ENCODE measurements at regions not wholly inside any gene's neighbourhood (a gene's known extent, or its start where the extent isn't known, plus 50 kb on each side); places are given as distances from the start of the nearest gene placed in this dataset.

- CTCF ChIA-PET, result no interaction called here
- no peaks in the 10 kb centered on the region for H3K27me3 Mint-ChIP-seq
- no peaks in the 10 kb centered on the region for H3K4me1 Mint-ChIP-seq
- H3K36me3 Mint-ChIP-seq (ENCODE audit: low read depth), result no peaks in the 10 kb centered on the region
- POLR2A ChIA-PET, result no interaction called here
- no peak overlapping the region for H3K27ac Mint-ChIP-seq
- no peak for DNase-seq
- no peaks in the 10 kb centered on the region for H3K9me3 Mint-ChIP-seq
- H3K4me3 Mint-ChIP-seq, result no peak overlapping the region
Measured at GRCh38 chr20:55776176-55776575, 229.1 kb downstream of the CBLN4 start.

GRCh38 chr20:55774628-55775027 is 230.7 kb downstream of the CBLN4 start:
- DNase-seq, result no peak
- Mint-ChIP-seq H3K4me3 (no peak overlapping the region), H3K36me3 (ENCODE audit: low read depth) (no peaks in the 10 kb centered on the region), H3K9me3 (no peaks in the 10 kb centered on the region), H3K27me3 (no peaks in the 10 kb centered on the region), H3K27ac (no peak overlapping the region), H3K4me1 (no peaks in the 10 kb centered on the region)
- CTCF ChIA-PET, result no interaction called here
- POLR2A ChIA-PET, result no interaction called here

GRCh38 chr20:55761797-55762196 is 243.5 kb downstream of the CBLN4 start:
- no peaks in the 10 kb centered on the region for H3K27me3 Mint-ChIP-seq
- H3K36me3 Mint-ChIP-seq (ENCODE audit: low read depth), result no peaks in the 10 kb centered on the region
- CTCF ChIA-PET, result no interaction called here
- no peak overlapping the region for H3K4me3 Mint-ChIP-seq
- no peak for DNase-seq
- no peaks in the 10 kb centered on the region for H3K4me1 Mint-ChIP-seq
- peaks cover 21% of the 10 kb centered on the region for H3K9me3 Mint-ChIP-seq
- no peak overlapping the region for H3K27ac Mint-ChIP-seq
- POLR2A ChIA-PET, result no interaction called here

- no peaks in the 10 kb centered on the region for H3K27me3 Mint-ChIP-seq
- H3K9me3 Mint-ChIP-seq, result peaks cover 16% of the 10 kb centered on the region
- H3K36me3 Mint-ChIP-seq (ENCODE audit: low read depth), result no peaks in the 10 kb centered on the region
- DNase-seq, result no peak
- CTCF ChIA-PET, result no interaction called here
- H3K4me3 Mint-ChIP-seq, result no peak overlapping the region
- POLR2A ChIA-PET, result no interaction called here
- no peak overlapping the region for H3K27ac Mint-ChIP-seq
- no peaks in the 10 kb centered on the region for H3K4me1 Mint-ChIP-seq
Measured at GRCh38 chr20:55761100-55761499, 244.2 kb downstream of the CBLN4 start.

- no peak overlapping the region for H3K4me3 Mint-ChIP-seq
- no peak overlapping the region for H3K27ac Mint-ChIP-seq
- H3K9me3 Mint-ChIP-seq, result peaks cover 14% of the 10 kb centered on the region
- CTCF ChIA-PET, result no interaction called here
- no peaks in the 10 kb centered on the region for H3K36me3 Mint-ChIP-seq (ENCODE audit: low read depth)
- no peaks in the 10 kb centered on the region for H3K27me3 Mint-ChIP-seq
- POLR2A ChIA-PET, result no interaction called here
- DNase-seq, result no peak
- H3K4me1 Mint-ChIP-seq, result no peaks in the 10 kb centered on the region
Measured at GRCh38 chr20:55760586-55760985, 244.7 kb downstream of the CBLN4 start.

- no peak overlapping the region for H3K4me3 Mint-ChIP-seq
- ChIA-PET POLR2A (no interaction called here), CTCF (no interaction called here)
- H3K27me3 Mint-ChIP-seq, result no peaks in the 10 kb centered on the region
- DNase-seq, result no peak
- no peaks in the 10 kb centered on the region for H3K9me3 Mint-ChIP-seq
- H3K4me1 Mint-ChIP-seq, result no peaks in the 10 kb centered on the region
- H3K36me3 Mint-ChIP-seq (ENCODE audit: low read depth), result no peaks in the 10 kb centered on the region
- no peak overlapping the region for H3K27ac Mint-ChIP-seq
Measured at GRCh38 chr20:55755861-55756260, 249.5 kb downstream of the CBLN4 start.

GRCh38 chr20:55755411-55755810 is 249.9 kb downstream of the CBLN4 start:
- ChIA-PET CTCF (interaction anchor here (0.6 kb wide), 1 partner anchor 22 kb away, joined by 3 read pairs; no protein-coding TSS in a partner anchor), POLR2A (no interaction called here)
- Mint-ChIP-seq H3K4me1 (no peaks in the 10 kb centered on the region), H3K27ac (no peak overlapping the region), H3K27me3 (no peaks in the 10 kb centered on the region), H3K4me3 (no peak overlapping the region), H3K36me3 (ENCODE audit: low read depth) (no peaks in the 10 kb centered on the region), H3K9me3 (no peaks in the 10 kb centered on the region)
- DNase-seq, result no peak

- ChIA-PET POLR2A (no interaction called here), CTCF (no interaction called here)
- no peak for DNase-seq
- Mint-ChIP-seq H3K27ac (no peak overlapping the region), H3K27me3 (no peaks in the 10 kb centered on the region), H3K36me3 (ENCODE audit: low read depth) (no peaks in the 10 kb centered on the region), H3K4me3 (no peak overlapping the region), H3K9me3 (peaks cover 7% of the 10 kb centered on the region), H3K4me1 (no peaks in the 10 kb centered on the region)
Measured at GRCh38 chr20:55746723-55747122, 258.6 kb downstream of the CBLN4 start.

GRCh38 chr20:55745840-55746239 is 259.5 kb downstream of the CBLN4 start:
- Mint-ChIP-seq H3K27ac (no peak overlapping the region), H3K36me3 (ENCODE audit: low read depth) (no peaks in the 10 kb centered on the region), H3K4me1 (no peaks in the 10 kb centered on the region), H3K9me3 (peaks cover 7% of the 10 kb centered on the region), H3K4me3 (no peak overlapping the region), H3K27me3 (no peaks in the 10 kb centered on the region)
- POLR2A ChIA-PET, result no interaction called here
- no peak for DNase-seq
- CTCF ChIA-PET, result no interaction called here

- CTCF ChIA-PET, result no interaction called here
- no peak overlapping the region for H3K4me3 Mint-ChIP-seq
- DNase-seq, result no peak
- no peaks in the 10 kb centered on the region for H3K4me1 Mint-ChIP-seq
- H3K9me3 Mint-ChIP-seq, result peaks cover 7% of the 10 kb centered on the region
- POLR2A ChIA-PET, result no interaction called here
- H3K27ac Mint-ChIP-seq, result no peak overlapping the region
- no peaks in the 10 kb centered on the region for H3K27me3 Mint-ChIP-seq
- no peaks in the 10 kb centered on the region for H3K36me3 Mint-ChIP-seq (ENCODE audit: low read depth)
Measured at GRCh38 chr20:55744896-55745295, 260.4 kb downstream of the CBLN4 start.

GRCh38 chr20:55741801-55742200 is 263.5 kb downstream of the CBLN4 start:
- ChIA-PET POLR2A (no interaction called here), CTCF (no interaction called here)
- Mint-ChIP-seq H3K27me3 (no peaks in the 10 kb centered on the region), H3K9me3 (peaks cover 7% of the 10 kb centered on the region), H3K4me1 (no peaks in the 10 kb centered on the region), H3K27ac (no peak overlapping the region), H3K4me3 (no peak overlapping the region), H3K36me3 (ENCODE audit: low read depth) (no peaks in the 10 kb centered on the region)
- DNase-seq, result no peak

- peaks cover 7% of the 10 kb centered on the region for H3K9me3 Mint-ChIP-seq
- ChIA-PET POLR2A (no interaction called here), CTCF (no interaction called here)
- H3K4me3 Mint-ChIP-seq, result no peak overlapping the region
- H3K4me1 Mint-ChIP-seq, result no peaks in the 10 kb centered on the region
- H3K27me3 Mint-ChIP-seq, result no peaks in the 10 kb centered on the region
- DNase-seq, result no peak
- H3K27ac Mint-ChIP-seq, result no peak overlapping the region
- no peaks in the 10 kb centered on the region for H3K36me3 Mint-ChIP-seq (ENCODE audit: low read depth)
Measured at GRCh38 chr20:55740076-55740475, 265.2 kb downstream of the CBLN4 start.

GRCh38 chr20:55730321-55730720 is 275.0 kb downstream of the CBLN4 start:
- no peaks in the 10 kb centered on the region for H3K36me3 Mint-ChIP-seq (ENCODE audit: low read depth)

GRCh38 chr20:55714736-55715135 is 290.6 kb downstream of the CBLN4 start:
- H3K4me3 Mint-ChIP-seq, result no peak overlapping the region

More at GRCh38 chr20:55730321-55730720, 275.0 kb downstream of the CBLN4 start:
- Mint-ChIP-seq H3K4me1 (no peaks in the 10 kb centered on the region), H3K27ac (no peak overlapping the region), H3K27me3 (no peaks in the 10 kb centered on the region), H3K9me3 (peaks cover 18% of the 10 kb centered on the region), H3K4me3 (no peak overlapping the region)
- DNase-seq, result no peak
- ChIA-PET POLR2A (no interaction called here), CTCF (no interaction called here)

GRCh38 chr20:55714082-55714481 is 291.2 kb downstream of the CBLN4 start:
- no peak for DNase-seq
- peaks cover 6% of the 10 kb centered on the region for H3K9me3 Mint-ChIP-seq
- H3K36me3 Mint-ChIP-seq (ENCODE audit: low read depth), result no peaks in the 10 kb centered on the region
- ChIA-PET CTCF (no interaction called here), POLR2A (no interaction called here)
- no peaks in the 10 kb centered on the region for H3K27me3 Mint-ChIP-seq
- no peak overlapping the region for H3K27ac Mint-ChIP-seq
- no peak overlapping the region for H3K4me3 Mint-ChIP-seq
- no peaks in the 10 kb centered on the region for H3K4me1 Mint-ChIP-seq

More at GRCh38 chr20:55714736-55715135, 290.6 kb downstream of the CBLN4 start:
- no peak for DNase-seq
- CTCF ChIA-PET, result interaction anchor here (0.6 kb wide), 2 partner anchors 32 to 1538 kb away, joined by 3 read pairs; no protein-coding TSS in a partner anchor
- POLR2A ChIA-PET, result no interaction called here
- Mint-ChIP-seq H3K27me3 (no peaks in the 10 kb centered on the region), H3K27ac (no peak overlapping the region), H3K4me1 (no peaks in the 10 kb centered on the region), H3K36me3 (ENCODE audit: low read depth) (no peaks in the 10 kb centered on the region), H3K9me3 (peaks cover 3% of the 10 kb centered on the region)

Measured in activated CD4-positive, alpha-beta T cell treated with anti-CD3 and anti-CD28 coated beads, Interleukin-2, amount 10 ng/mL, durations not matched to agents 7 days and 5 days (primary cell).